CD4-positive, alpha-beta T cell (primary cell): ENCODE measurements at regions not wholly inside any gene's neighbourhood (a gene's known extent, or its start where the extent isn't known, plus 50 kb on each side); places are given as distances from the start of the nearest gene placed in this dataset.

Experiments
- ATAC-seq: fragments of 200-7000 bp; cut with Tn5 transposase; one replicate; pipeline ENCODE4 v1.10.0; 2022; ENCODE audit warnings: mild to moderate bottlenecking; ENCODE audit not compliant: poor library complexity
- CTCF ChIA-PET: fragments of 350-600 bp; sonication (Branson Sonifier 250); formaldehyde crosslinking; loops from one replicate; lab custom pipeline; 2021; ENCODE audit warnings: antibody characterized with exemption, inconsistent platforms; lab: Charles Lee
- POLR2A ChIA-PET: fragments of 350-600 bp; sonication (Branson Sonifier 250); formaldehyde crosslinking; loops from one replicate; lab custom pipeline; 2021; ENCODE audit warnings: antibody characterized with exemption, inconsistent platforms; lab: Charles Lee
- DNase-seq, 14 experiments: peaks; one replicate each; pipeline ENCODE4 v3.0.0-alpha.2; 2013 to 2020; ENCODE audit warnings: mixed read lengths in 2 of 14
- H3K27ac ChIP-seq, 2 donors: one replicate each; pipeline versions ENCODE4 v1.5.1 to v1.7.0; 2013; ENCODE audit warnings: low read length in 2 of 2, low read depth in 1 of 2, mild to moderate bottlenecking in 1 of 2
- H3K27me3 ChIP-seq, 2 experiments: 1 replicate in 1 of 2; 2 replicates in 1 of 2; pipeline versions ENCODE4 v1.6.1 to v1.7.0; 2013; ENCODE audit warnings: low read length in 2 of 2, control low read depth in 1 of 2, mild to moderate bottlenecking in 1 of 2, moderate library complexity in 1 of 2; ENCODE audit not compliant: insufficient read depth in 2 of 2, control insufficient read depth in 1 of 2
- H3K36me3 ChIP-seq: one replicate; pipeline ENCODE4 v1.6.1; 2013; ENCODE audit warnings: low read length, control low read depth; ENCODE audit not compliant: insufficient read depth
- H3K4me1 ChIP-seq: one replicate; pipeline ENCODE4 v1.6.1; 2013; ENCODE audit warnings: low read length, control low read depth; ENCODE audit not compliant: insufficient read depth
- H3K4me3 ChIP-seq: one replicate; pipeline ENCODE4 v1.5.1; 2013; ENCODE audit warnings: mild to moderate bottlenecking, low read length, moderate library complexity
- H3K9me3 ChIP-seq, 2 experiments: 1 replicate in 1 of 2; 2 replicates in 1 of 2; pipeline versions ENCODE4 v1.6.1 to v1.7.0; 2013; ENCODE audit warnings: low read length in 2 of 2, mild to moderate bottlenecking in 2 of 2, control low read depth in 1 of 2, moderate library complexity in 1 of 2; ENCODE audit not compliant: control insufficient read depth in 1 of 2, insufficient read depth in 1 of 2
- H3K27ac Mint-ChIP-seq: one replicate; pipeline ENCODE4 v1.8.0; 2020; ENCODE audit warnings: mixed read lengths
- H3K27me3 Mint-ChIP-seq: one replicate; pipeline ENCODE4 v1.8.0; 2021; ENCODE audit warnings: mixed read lengths
- H3K36me3 Mint-ChIP-seq: one replicate; pipeline ENCODE4 v1.8.0; 2021; ENCODE audit warnings: low read depth, mixed read lengths
- H3K4me1 Mint-ChIP-seq: one replicate; pipeline ENCODE4 v1.8.0; 2021; ENCODE audit warnings: low read depth, mixed read lengths
- H3K4me3 Mint-ChIP-seq: one replicate; pipeline ENCODE4 v1.8.0; 2020; ENCODE audit warnings: mild to moderate bottlenecking, mixed read lengths
- H3K9me3 Mint-ChIP-seq: one replicate; pipeline ENCODE4 v1.8.0; 2020; ENCODE audit warnings: mixed read lengths
- CTCF ChIP-seq: fragments of 200-600 bp; IDR thresholded peaks from one replicate; pipeline ENCODE4 v1.8.0; 2022; ENCODE audit warnings: antibody characterized with exemption, mild to moderate bottlenecking
- intact Hi-C, 2 experiments: fragments of 100-400 bp; cut with DNase I in 1 of 2; cut with micrococcal nuclease in 1 of 2; formaldehyde crosslinking; loops; one replicate each; pipeline versions ENCODE4 v1.15.1 to v1.9.0; 2023 to 2025; cut with DNase I, micrococcal nuclease

GRCh38 chr14:62018606-62019005 lies 256.4 kb downstream of the SNAPC1 start:
- Histone ChIP-seq H3K27me3 (no peaks in the 10 kb centered on the region), H3K4me3 (no peak overlapping the region), H3K27ac (no peak overlapping the region), H3K36me3 (no peaks in the 10 kb centered on the region), H3K9me3 (no peaks in the 10 kb centered on the region), H3K4me1 (no peaks in the 10 kb centered on the region)
- Mint-ChIP-seq H3K4me1 (no peaks in the 10 kb centered on the region), H3K4me3 (no peak overlapping the region), H3K27me3 (peaks cover 12% of the 10 kb centered on the region), H3K9me3 (peaks cover 3% of the 10 kb centered on the region), H3K27ac (no peak overlapping the region), H3K36me3 (no peaks in the 10 kb centered on the region)
- TF ChIP-seq CTCF, result no peak
- ATAC-seq (no peak), DNase-seq (no peak)
- ChIA-PET POLR2A (no interaction called here), CTCF (no interaction called here)
- intact Hi-C loops, result no loop called here

GRCh38 chr14:62027958-62028357 lies 265.7 kb downstream of the SNAPC1 start:
- POLR2A ChIA-PET, result no interaction called here
- H3K4me1 Mint-ChIP-seq, result no peaks in the 10 kb centered on the region
- Histone ChIP-seq H3K27me3 (no peaks in the 10 kb centered on the region), H3K9me3 (no peaks in the 10 kb centered on the region), H3K4me1 (no peaks in the 10 kb centered on the region), H3K27ac (no peak overlapping the region), H3K4me3 (no peak overlapping the region), H3K36me3 (no peaks in the 10 kb centered on the region)
- intact Hi-C loops, result no loop called here
- no peak overlapping the region for H3K4me3 Mint-ChIP-seq
- ATAC-seq, result no peak
- H3K9me3 Mint-ChIP-seq, result peaks cover 3% of the 10 kb centered on the region
- no peak for TF ChIP-seq CTCF
- CTCF ChIA-PET, result no interaction called here
- H3K27me3 Mint-ChIP-seq, result peaks cover 44% of the 10 kb centered on the region
- H3K36me3 Mint-ChIP-seq, result no peaks in the 10 kb centered on the region
- no peak for DNase-seq
- no peak overlapping the region for H3K27ac Mint-ChIP-seq

- TF ChIP-seq CTCF, result no peak
- Mint-ChIP-seq H3K36me3 (no peaks in the 10 kb centered on the region), H3K4me1 (no peaks in the 10 kb centered on the region), H3K4me3 (no peak overlapping the region), H3K27ac (no peak overlapping the region), H3K27me3 (peaks cover 41% of the 10 kb centered on the region), H3K9me3 (peaks cover 5% of the 10 kb centered on the region)
- Histone ChIP-seq H3K4me1 (no peaks in the 10 kb centered on the region), H3K27me3 (no peaks in the 10 kb centered on the region), H3K36me3 (no peaks in the 10 kb centered on the region), H3K27ac (no peak overlapping the region), H3K9me3 (peaks cover 0 to 3% of the 10 kb centered on the region in 2 experiments), H3K4me3 (no peak overlapping the region)
- CTCF ChIA-PET, result no interaction called here
- POLR2A ChIA-PET, result interaction anchor here (0.6 kb wide), 1 partner anchor 87 kb away, joined by 4 read pairs; no protein-coding TSS in a partner anchor
- DNase-seq (no peak), ATAC-seq (no peak)
- intact Hi-C loops, result no loop called here
These were observed 267.3 kb downstream of the SNAPC1 start for GRCh38 chr14:62029569-62029924.
